Retinal pigment epithelial cell (primary cell): ENCODE measurements at regions not wholly inside any gene's neighbourhood (a gene's known extent, or its start where the extent isn't known, plus 50 kb on each side); places are given as distances from the start of the nearest gene placed in this dataset.
"Not testable (repeated sequence)": the region's sequence is repeated elsewhere in the genome, so short reads cannot be mapped to it uniquely, and the experiment has no call there.

Experiments
- DNase-seq: peaks from one replicate; pipeline ENCODE4 v3.0.0-alpha.2; 2010; ENCODE audit warnings: low read depth
- H3K4me3 ChIP-seq: 2 replicates; pipeline ENCODE4 v1.5.1; 2011; ENCODE audit warnings: mild to moderate bottlenecking, low read length, control low read depth, moderate library complexity
- TF ChIP-seq, protein P1 (sequence below): conservative IDR thresholded peaks from 2 replicates; pipeline ENCODE4 v1.5.1; 2011; ENCODE audit warnings: low read depth, low read length, control low read depth, inconsistent platforms

DNA sequence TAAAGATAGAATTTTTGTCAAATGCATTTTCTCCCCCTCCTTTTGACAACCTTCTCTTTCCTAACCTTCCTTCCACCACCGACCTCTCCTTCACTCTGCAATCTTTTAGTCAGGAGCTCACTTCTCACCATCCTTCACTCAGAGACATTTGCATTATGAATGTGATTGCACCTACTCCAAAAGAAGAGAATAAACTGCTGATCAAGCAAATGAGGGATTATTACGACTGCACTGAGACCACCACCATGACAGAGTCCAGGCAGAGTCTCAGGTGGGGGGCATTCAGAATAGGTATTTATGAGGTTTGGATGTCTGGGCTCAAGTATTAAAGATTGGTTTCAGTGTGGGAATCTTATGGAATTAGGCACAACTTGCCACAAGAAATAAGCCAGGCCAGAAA lies 483.9 kb downstream of the PTH2R start:
- TF ChIP-seq, protein P1, sequence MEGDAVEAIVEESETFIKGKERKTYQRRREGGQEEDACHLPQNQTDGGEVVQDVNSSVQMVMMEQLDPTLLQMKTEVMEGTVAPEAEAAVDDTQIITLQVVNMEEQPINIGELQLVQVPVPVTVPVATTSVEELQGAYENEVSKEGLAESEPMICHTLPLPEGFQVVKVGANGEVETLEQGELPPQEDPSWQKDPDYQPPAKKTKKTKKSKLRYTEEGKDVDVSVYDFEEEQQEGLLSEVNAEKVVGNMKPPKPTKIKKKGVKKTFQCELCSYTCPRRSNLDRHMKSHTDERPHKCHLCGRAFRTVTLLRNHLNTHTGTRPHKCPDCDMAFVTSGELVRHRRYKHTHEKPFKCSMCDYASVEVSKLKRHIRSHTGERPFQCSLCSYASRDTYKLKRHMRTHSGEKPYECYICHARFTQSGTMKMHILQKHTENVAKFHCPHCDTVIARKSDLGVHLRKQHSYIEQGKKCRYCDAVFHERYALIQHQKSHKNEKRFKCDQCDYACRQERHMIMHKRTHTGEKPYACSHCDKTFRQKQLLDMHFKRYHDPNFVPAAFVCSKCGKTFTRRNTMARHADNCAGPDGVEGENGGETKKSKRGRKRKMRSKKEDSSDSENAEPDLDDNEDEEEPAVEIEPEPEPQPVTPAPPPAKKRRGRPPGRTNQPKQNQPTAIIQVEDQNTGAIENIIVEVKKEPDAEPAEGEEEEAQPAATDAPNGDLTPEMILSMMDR = no peak
- no peak overlapping the region for H3K4me3 ChIP-seq
- no peak for DNase-seq

DNA sequence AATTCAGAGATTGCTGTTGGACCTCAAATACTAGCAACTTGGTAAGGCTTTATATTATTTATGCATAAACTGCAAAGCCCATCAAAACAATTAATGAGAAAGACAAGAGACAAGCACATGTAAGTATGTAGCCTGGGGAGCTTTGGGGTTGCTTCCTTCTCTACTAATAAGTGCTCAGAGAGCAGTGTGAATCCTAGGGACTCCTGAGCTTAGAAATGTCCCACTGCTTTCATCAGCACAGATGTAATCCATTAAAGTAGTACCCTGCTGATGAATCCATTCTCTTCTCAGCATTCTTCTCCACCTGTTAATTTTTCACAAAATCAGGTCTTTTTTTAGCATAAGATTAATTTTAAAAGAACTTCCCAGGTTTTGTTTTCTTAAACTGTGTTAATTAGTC lies 485.6 kb downstream of the PTH2R start:
- DNase-seq = no peak
- H3K4me3 ChIP-seq = no peak overlapping the region
- TF ChIP-seq, protein P1 = no peak

DNA sequence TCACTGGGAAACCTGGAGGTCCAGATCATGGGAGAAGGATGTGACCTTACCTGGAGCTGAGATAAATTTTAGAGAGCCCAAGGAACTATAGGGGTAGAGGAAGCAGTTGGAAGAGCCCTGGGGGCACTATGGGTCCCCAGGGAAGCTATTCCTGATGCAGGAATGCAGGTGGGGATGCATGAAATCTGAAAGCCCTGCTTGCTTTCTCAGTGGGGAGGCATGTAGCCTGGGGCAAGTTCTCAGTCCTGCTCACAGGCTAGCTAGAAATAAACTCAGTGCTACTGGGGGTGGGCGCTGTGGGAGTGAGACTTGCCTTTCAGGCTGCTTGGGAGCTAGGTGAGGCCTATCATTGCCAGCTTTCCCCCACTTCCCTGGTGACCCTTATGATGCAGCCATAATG lies 499.7 kb downstream of the PTH2R start:
- no peak overlapping the region for H3K4me3 ChIP-seq
- TF ChIP-seq, protein P1 = no peak
- DNase-seq = no peak

DNA sequence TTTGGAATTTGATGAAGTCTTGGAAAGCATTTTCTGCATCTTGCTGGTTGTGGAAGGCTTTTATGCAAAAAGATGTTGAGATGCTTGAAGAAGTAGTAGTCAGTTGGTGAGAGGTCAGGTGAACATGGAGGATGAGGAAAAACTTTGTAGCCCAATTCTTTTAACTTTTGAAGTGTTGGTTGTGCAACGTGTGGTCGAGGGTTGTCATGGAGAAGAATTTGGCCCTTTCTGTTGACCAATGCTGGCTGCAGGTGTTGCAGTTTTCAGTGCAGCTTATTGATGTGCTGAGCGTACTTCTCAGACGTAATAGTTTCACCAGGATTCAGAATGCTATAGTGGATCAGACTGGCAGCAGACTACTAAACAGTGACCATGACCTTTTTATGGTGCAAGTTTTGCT lies 508.4 kb upstream of the MAP2 start:
- no peak for DNase-seq
- TF ChIP-seq, protein P1 = no peak
- no peak overlapping the region for H3K4me3 ChIP-seq

DNA sequence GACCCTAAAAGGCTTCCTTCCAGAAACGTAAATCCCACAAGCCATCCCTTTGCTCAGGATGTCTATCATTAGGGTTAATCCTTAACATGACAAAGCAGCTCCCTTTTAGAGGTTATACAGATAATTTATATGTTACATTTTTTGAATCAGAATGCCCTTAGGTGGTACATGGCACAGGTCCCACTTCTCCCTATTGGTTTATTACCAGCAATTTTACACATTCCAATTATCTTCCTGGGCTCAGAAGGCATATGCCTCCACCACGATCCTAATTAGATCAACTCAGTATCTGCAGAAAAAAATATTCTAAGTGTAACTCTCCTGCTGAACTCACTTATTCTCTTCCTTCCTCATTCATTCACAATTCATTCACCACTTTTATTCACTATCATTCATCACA lies 507.0 kb upstream of the MAP2 start:
- H3K4me3 ChIP-seq = no peak overlapping the region
- no peak for DNase-seq
- TF ChIP-seq, protein P1 = no peak

DNA sequence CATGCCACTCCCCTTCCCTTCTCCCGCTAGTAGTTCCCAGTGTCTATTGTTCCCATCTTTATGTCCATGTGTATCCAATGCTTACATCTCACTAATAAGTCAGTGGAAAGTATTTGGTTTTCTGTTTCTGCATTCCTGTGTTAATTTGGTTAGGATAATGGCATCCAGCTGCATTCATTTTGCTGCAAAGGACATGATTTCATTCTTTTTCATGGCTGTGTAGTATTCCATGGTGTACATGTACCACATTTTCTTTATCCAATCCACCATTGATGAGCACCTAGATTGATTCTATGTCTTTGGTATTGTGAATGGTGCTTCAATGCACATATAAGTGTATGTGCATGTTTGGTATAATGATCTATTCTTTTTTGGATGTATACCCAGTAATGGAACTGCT lies 502.5 kb upstream of the MAP2 start:
- not testable (repeated sequence) for DNase-seq, H3K4me3 ChIP-seq

DNA sequence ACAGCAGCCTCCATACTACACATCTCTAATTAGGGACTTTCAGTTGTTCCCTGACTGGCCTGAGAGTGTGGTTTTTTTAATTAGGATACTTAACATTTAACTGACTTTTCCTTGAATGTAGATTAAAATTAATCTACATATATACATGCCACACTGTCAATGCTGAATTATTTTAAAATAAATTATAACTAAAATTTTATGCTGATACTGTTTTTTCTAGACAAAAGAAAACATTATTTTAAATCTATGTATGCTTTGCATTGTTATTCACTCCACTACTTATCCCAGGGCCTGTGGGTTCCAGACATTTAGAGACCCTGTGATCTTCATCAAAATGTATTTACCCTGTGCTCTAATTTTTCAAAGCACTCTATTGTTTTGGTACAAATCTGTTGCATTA lies 496.0 kb upstream of the MAP2 start:
- no peak for DNase-seq
- TF ChIP-seq, protein P1 = no peak

More for the DNA sequence above, 496.0 kb upstream of the MAP2 start:
- no peak overlapping the region for H3K4me3 ChIP-seq
